Body of pancreas (tissue), 4 donors: ENCODE measurements at regions not wholly inside any gene's neighbourhood (a gene's known extent, or its start where the extent isn't known, plus 50 kb on each side); places are given as distances from the start of the nearest gene placed in this dataset.

Experiments
- POLR2A ChIP-seq, 3 donors: fragments of 450-650 bp; IDR thresholded peaks; one replicate each; pipeline ENCODE4 v1.6.1; 2016; ENCODE audit warnings: antibody characterized with exemption in 3 of 3, mild to moderate bottlenecking in 2 of 3
- TF ChIP-seq, protein P1 (sequence below), 7 experiments: fragments of 450-650 bp in 4 of 7; fragments of 200-600 bp in 3 of 7; sonication (generic) in 3 of 7; IDR thresholded peaks; one replicate each; pipeline ENCODE4 v1.5.1; 2016 to 2019; ENCODE audit warnings: antibody characterized with exemption in 7 of 7

DNA sequence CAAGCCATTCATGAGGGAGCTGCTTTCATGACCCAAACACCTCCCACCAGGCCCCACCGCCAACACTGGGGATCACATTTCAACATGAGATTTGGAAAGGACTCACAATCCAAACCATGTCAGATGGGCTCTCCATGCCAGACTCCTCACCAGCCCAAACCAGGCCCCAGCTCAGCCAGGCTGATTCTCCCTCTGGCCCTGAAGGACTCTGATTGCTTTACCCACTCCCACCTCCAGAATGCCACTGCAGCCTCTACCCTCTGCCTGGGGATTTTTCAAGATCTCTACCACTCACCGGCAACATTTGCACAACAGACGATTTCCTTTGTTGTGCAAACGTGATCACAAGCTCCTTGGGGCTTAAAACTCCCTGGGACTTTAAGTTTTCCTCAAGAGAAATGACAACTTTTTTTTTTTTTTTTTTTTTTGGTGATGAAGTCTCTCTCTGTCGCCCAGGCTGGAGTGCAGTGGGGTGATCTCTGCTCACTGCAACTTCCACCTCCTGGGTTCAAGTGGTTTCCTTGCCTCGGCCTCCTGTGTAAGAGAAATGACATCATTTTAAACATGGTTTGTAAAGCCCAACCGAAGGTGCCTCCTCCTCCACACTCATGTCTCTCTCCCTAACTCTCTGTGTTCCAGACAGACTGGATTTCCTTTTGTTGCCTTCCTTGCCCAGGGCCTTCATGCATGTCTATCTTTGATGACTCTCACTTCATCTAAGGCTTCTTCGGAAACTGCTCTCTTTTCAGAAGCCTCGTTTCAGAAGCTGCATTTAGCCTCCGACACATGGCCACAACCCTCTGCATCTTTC is 147.0 kb downstream of the CDH26 start:
- TF ChIP-seq, protein P1, sequence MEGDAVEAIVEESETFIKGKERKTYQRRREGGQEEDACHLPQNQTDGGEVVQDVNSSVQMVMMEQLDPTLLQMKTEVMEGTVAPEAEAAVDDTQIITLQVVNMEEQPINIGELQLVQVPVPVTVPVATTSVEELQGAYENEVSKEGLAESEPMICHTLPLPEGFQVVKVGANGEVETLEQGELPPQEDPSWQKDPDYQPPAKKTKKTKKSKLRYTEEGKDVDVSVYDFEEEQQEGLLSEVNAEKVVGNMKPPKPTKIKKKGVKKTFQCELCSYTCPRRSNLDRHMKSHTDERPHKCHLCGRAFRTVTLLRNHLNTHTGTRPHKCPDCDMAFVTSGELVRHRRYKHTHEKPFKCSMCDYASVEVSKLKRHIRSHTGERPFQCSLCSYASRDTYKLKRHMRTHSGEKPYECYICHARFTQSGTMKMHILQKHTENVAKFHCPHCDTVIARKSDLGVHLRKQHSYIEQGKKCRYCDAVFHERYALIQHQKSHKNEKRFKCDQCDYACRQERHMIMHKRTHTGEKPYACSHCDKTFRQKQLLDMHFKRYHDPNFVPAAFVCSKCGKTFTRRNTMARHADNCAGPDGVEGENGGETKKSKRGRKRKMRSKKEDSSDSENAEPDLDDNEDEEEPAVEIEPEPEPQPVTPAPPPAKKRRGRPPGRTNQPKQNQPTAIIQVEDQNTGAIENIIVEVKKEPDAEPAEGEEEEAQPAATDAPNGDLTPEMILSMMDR (IDR thresholded peaks at IDR 0.05), result no peak
- TF ChIP-seq POLR2A (IDR thresholded peaks at IDR 0.05), result no peak
